ENCODE measurements at regions not wholly inside any gene's neighbourhood (a gene's known extent, or its start where the extent isn't known, plus 50 kb on each side); places are given as distances from the start of the nearest gene placed in this dataset.

GRCh38 chr9:7304627-7304995 is 495.0 kb downstream of the DMAC1 start:
- H4K8ac ChIP-seq (ENCODE audit: extremely low read depth, insufficient read depth, low read length): no peak overlapping the region
- no peak overlapping the region for H2AK5ac ChIP-seq (ENCODE audit: low read depth, low read length)
- H3K4me1 ChIP-seq (replicated peaks in 1 of 4; ENCODE audit: control insufficient read depth in 3 of 4, insufficient read depth in 4 of 4, low read length in 3 of 4): no peaks in the 10 kb centered on the region
- DNase-seq (ENCODE audit: low read depth in 1 of 2, low spot score in 2 of 2) (no peak), FAIRE-seq (no peak)
- no peak overlapping the region for H3K18ac ChIP-seq (ENCODE audit: extremely low read depth, low read length)
- ChIA-PET POLR2A (ENCODE audit: partially characterized antibody) (no interaction called here), CTCF (ENCODE audit: partially characterized antibody) (interaction anchor here (0.9 to 1.2 kb wide), 2 partner anchors 70 to 252 kb away, joined by 3 to 4 read pairs; no protein-coding TSS in a partner anchor)
- H3K9me3 ChIP-seq (ENCODE audit: insufficient read depth in 2 of 2, low read depth in 1 of 2, low read length in 1 of 2): peaks cover 0 to 8% of the 10 kb centered on the region in 2 experiments; a peak in 1 of 4 replicates
- no peak overlapping the region for H2AFZ ChIP-seq (ENCODE audit: low read length)
- H4K91ac ChIP-seq (replicated peaks; ENCODE audit: insufficient read length, low read length): no peak overlapping the region
- no peaks in the 10 kb centered on the region for H3K36me3 ChIP-seq (ENCODE audit: control insufficient read depth in 2 of 4, insufficient read depth in 4 of 4, low read length in 3 of 4)
- H3K4me3 ChIP-seq (ENCODE audit: extremely low read depth in 1 of 4, insufficient read depth in 2 of 4, low read depth in 3 of 4, low read length in 4 of 4): no peak overlapping the region
- H3K27ac ChIP-seq (ENCODE audit: low read depth, low read length): no peak overlapping the region
- H3K23ac ChIP-seq (ENCODE audit: insufficient read length): no peak overlapping the region
- H3K79me1 ChIP-seq (ENCODE audit: low read depth, low read length): no peaks in the 10 kb centered on the region
- H2BK12ac ChIP-seq (ENCODE audit: low read depth, low read length): no peak overlapping the region
- no peaks in the 10 kb centered on the region for H3K27me3 ChIP-seq (replicated peaks in 1 of 4; ENCODE audit: control insufficient read depth in 3 of 4, extremely low read depth in 1 of 4, insufficient read depth in 3 of 4, low read length in 3 of 4)
- no peaks in the 10 kb centered on the region for H4K20me1 ChIP-seq (replicated peaks in 1 of 2; ENCODE audit: control insufficient read depth in 1 of 2, insufficient read depth in 2 of 2, low read length in 2 of 2)
- H4K5ac ChIP-seq (ENCODE audit: insufficient read length, low read depth, low read length): no peak overlapping the region
- no peak overlapping the region for H3K9ac ChIP-seq (replicated peaks in 1 of 4; ENCODE audit: extremely low read depth in 1 of 4, low read depth in 3 of 4, low read length in 3 of 4)
- H2BK15ac ChIP-seq (ENCODE audit: low read length): no peak overlapping the region
- no peak for TF ChIP-seq ATF3 (IDR thresholded peaks at IDR 0.05; ENCODE audit: insufficient read depth, low read depth, low read length)
- TF ChIP-seq TAF7 (optimal IDR thresholded peaks at IDR 0.05; ENCODE audit: borderline replicate concordance, low read depth, low read length): no peak
- TF ChIP-seq HDAC2 (IDR thresholded peaks at IDR 0.05; ENCODE audit: borderline replicate concordance in 1 of 2, low read depth in 2 of 2, low read length in 2 of 2): no peak
- no peak for TF ChIP-seq SUZ12 (IDR thresholded peaks at IDR 0.05; ENCODE audit: low read length)
- TF ChIP-seq CHD2 (IDR thresholded peaks at IDR 0.05; ENCODE audit: low read length): no peak
- no peak overlapping the region for H2BK20ac ChIP-seq (ENCODE audit: low read length)
- no peak overlapping the region for H2BK120ac ChIP-seq (replicated peaks; ENCODE audit: low read depth, low read length)
- no peak overlapping the region for H3K56ac ChIP-seq (replicated peaks; ENCODE audit: insufficient read length, low read depth, low read length)
- H3K79me2 ChIP-seq (ENCODE audit: control insufficient read depth in 1 of 2, insufficient read depth in 2 of 2, low read length in 2 of 2): no peaks in the 10 kb centered on the region
- no peak overlapping the region for H3K4ac ChIP-seq (replicated peaks; ENCODE audit: insufficient read length, low read depth, low read length)
- no peak overlapping the region for H2BK5ac ChIP-seq (ENCODE audit: low read depth, low read length)
- no peak overlapping the region for H3K4me2 ChIP-seq (ENCODE audit: insufficient read depth in 1 of 2, low read depth in 2 of 2, low read length in 2 of 2)
- WGBS, 2 experiments (ENCODE audit: extremely low coverage in 1 of 2, insufficient coverage in 1 of 2, insufficient read length in 1 of 2, insufficient replicate concordance in 2 of 2, low coverage in 1 of 2, low lambda C conversion rate in 2 of 2, missing lambda C conversion rate in 1 of 2): 78% methylated on average over 5 of the region's 5 CpGs; no CpG with 5 or more reads in 1 of the 2 experiments
- H3K14ac ChIP-seq (ENCODE audit: insufficient read length): no peak overlapping the region
- H3K23me2 ChIP-seq (ENCODE audit: low read depth, low read length): no peaks in the 10 kb centered on the region

Measured in H1 (cell line).